ENCODE measurements at regions not wholly inside any gene's neighbourhood (a gene's known extent, or its start where the extent isn't known, plus 50 kb on each side); places are given as distances from the start of the nearest gene placed in this dataset.

- H3K27me3 ChIP-seq (ENCODE audit: insufficient read depth, low read length, poor library complexity) = no peaks in the 10 kb centered on the region
- no peak overlapping the region for H3K4me3 ChIP-seq (ENCODE audit: low read depth in 1 of 2, low read length in 2 of 2)
- H3K9ac ChIP-seq (ENCODE audit: low read depth, low read length) = no peak overlapping the region
- no peak overlapping the region for H3K4me2 ChIP-seq (ENCODE audit: insufficient read depth, low read length)
- 0 out of 2 replicates have a peak, but pooled peaks cover 3% of the 10 kb centered on the region for H4K20me1 ChIP-seq (ENCODE audit: insufficient read depth, low read length)
- H3K4me1 ChIP-seq (ENCODE audit: insufficient read depth, low read length) = no peaks in the 10 kb centered on the region
- H3K36me3 ChIP-seq (ENCODE audit: insufficient read depth, low read length) = 0 out of 2 replicates have a peak, but pooled peaks cover 6% of the 10 kb centered on the region
- no peak for ATAC-seq (ENCODE audit: insufficient read depth, low read depth)
- no peak for TF ChIP-seq EZH2 (IDR thresholded peaks at IDR 0.05; ENCODE audit: borderline replicate concordance, low read depth, low read length, severe bottlenecking)
- TF ChIP-seq, protein P1, sequence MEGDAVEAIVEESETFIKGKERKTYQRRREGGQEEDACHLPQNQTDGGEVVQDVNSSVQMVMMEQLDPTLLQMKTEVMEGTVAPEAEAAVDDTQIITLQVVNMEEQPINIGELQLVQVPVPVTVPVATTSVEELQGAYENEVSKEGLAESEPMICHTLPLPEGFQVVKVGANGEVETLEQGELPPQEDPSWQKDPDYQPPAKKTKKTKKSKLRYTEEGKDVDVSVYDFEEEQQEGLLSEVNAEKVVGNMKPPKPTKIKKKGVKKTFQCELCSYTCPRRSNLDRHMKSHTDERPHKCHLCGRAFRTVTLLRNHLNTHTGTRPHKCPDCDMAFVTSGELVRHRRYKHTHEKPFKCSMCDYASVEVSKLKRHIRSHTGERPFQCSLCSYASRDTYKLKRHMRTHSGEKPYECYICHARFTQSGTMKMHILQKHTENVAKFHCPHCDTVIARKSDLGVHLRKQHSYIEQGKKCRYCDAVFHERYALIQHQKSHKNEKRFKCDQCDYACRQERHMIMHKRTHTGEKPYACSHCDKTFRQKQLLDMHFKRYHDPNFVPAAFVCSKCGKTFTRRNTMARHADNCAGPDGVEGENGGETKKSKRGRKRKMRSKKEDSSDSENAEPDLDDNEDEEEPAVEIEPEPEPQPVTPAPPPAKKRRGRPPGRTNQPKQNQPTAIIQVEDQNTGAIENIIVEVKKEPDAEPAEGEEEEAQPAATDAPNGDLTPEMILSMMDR (IDR thresholded peaks at IDR 0.05; ENCODE audit: borderline replicate concordance, extremely low read depth, low read length, poor library complexity, severe bottlenecking) = no peak
- H2AFZ ChIP-seq (ENCODE audit: low read depth, low read length) = no peak overlapping the region
- H3K79me2 ChIP-seq (ENCODE audit: insufficient read depth, low read length) = no peaks in the 10 kb centered on the region
- no peak for DNase-seq
- H3K9me3 ChIP-seq (ENCODE audit: insufficient read depth, low read length, severe bottlenecking) = peaks cover 5% of the 10 kb centered on the region
- no peak overlapping the region for H3K27ac ChIP-seq (ENCODE audit: low read length)
Observed at GRCh38 chr16:85544668-85545067, 68.5 kb upstream of the GSE1 start.

GRCh38 chr16:85545227-85545818 is 67.8 kb upstream of the GSE1 start:
- TF ChIP-seq, protein P1 (IDR thresholded peaks at IDR 0.05; ENCODE audit: borderline replicate concordance, extremely low read depth, low read length, poor library complexity, severe bottlenecking) = no peak
- TF ChIP-seq EZH2 (IDR thresholded peaks at IDR 0.05; ENCODE audit: borderline replicate concordance, low read depth, low read length, severe bottlenecking) = no peak
- no peak overlapping the region for H3K4me2 ChIP-seq (ENCODE audit: insufficient read depth, low read length)
- ATAC-seq (ENCODE audit: insufficient read depth, low read depth) = no peak

GRCh38 chr16:85546585-85547447 is 66.3 kb upstream of the GSE1 start:
- no peaks in the 10 kb centered on the region for H3K9me3 ChIP-seq (ENCODE audit: insufficient read depth, low read length, severe bottlenecking)
- H3K27me3 ChIP-seq (ENCODE audit: insufficient read depth, low read length, poor library complexity) = no peaks in the 10 kb centered on the region
- no peak overlapping the region for H3K4me3 ChIP-seq (ENCODE audit: low read depth in 1 of 2, low read length in 2 of 2)
- ATAC-seq (ENCODE audit: insufficient read depth, low read depth) = no peak
- H3K79me2 ChIP-seq (ENCODE audit: insufficient read depth, low read length) = no peaks in the 10 kb centered on the region
- no peak for DNase-seq
- H3K4me2 ChIP-seq (ENCODE audit: insufficient read depth, low read length) = no peak overlapping the region
- no peak overlapping the region for H2AFZ ChIP-seq (ENCODE audit: low read depth, low read length)
- TF ChIP-seq EZH2 (IDR thresholded peaks at IDR 0.05; ENCODE audit: borderline replicate concordance, low read depth, low read length, severe bottlenecking) = no peak
- TF ChIP-seq, protein P1 (IDR thresholded peaks at IDR 0.05; ENCODE audit: borderline replicate concordance, extremely low read depth, low read length, poor library complexity, severe bottlenecking) = peak; percentile 10
- 0 out of 2 replicates have a peak, but pooled peaks cover under 1% of the 10 kb centered on the region for H4K20me1 ChIP-seq (ENCODE audit: insufficient read depth, low read length)
- H3K4me1 ChIP-seq (ENCODE audit: insufficient read depth, low read length) = no peaks in the 10 kb centered on the region
- no peak overlapping the region for H3K9ac ChIP-seq (ENCODE audit: low read depth, low read length)
- no peak overlapping the region for H3K27ac ChIP-seq (ENCODE audit: low read length)
- H3K36me3 ChIP-seq (ENCODE audit: insufficient read depth, low read length) = no peaks in the 10 kb centered on the region

More at GRCh38 chr16:85545227-85545818, 67.8 kb upstream of the GSE1 start:
- Histone ChIP-seq H3K4me3 (ENCODE audit: low read depth in 1 of 2, low read length in 2 of 2) (no peak overlapping the region), H3K36me3 (ENCODE audit: insufficient read depth, low read length) (no peaks in the 10 kb centered on the region), H3K9ac (ENCODE audit: low read depth, low read length) (no peak overlapping the region), H4K20me1 (ENCODE audit: insufficient read depth, low read length) (0 out of 2 replicates have a peak, but pooled peaks cover 3% of the 10 kb centered on the region), H3K9me3 (ENCODE audit: insufficient read depth, low read length, severe bottlenecking) (no peaks in the 10 kb centered on the region), H3K27me3 (ENCODE audit: insufficient read depth, low read length, poor library complexity) (no peaks in the 10 kb centered on the region), H3K4me1 (ENCODE audit: insufficient read depth, low read length) (no peaks in the 10 kb centered on the region), H3K79me2 (ENCODE audit: insufficient read depth, low read length) (no peaks in the 10 kb centered on the region), H3K27ac (ENCODE audit: low read length) (no peak overlapping the region), H2AFZ (ENCODE audit: low read depth, low read length) (no peak overlapping the region)
- no peak for DNase-seq
